ENCODE measurements at regions not wholly inside any gene's neighbourhood (a gene's known extent, or its start where the extent isn't known, plus 50 kb on each side); places are given as distances from the start of the nearest gene placed in this dataset.

- TF ChIP-seq IRF3 (IDR thresholded peaks at IDR 0.05; ENCODE audit: low read depth, low read length): no peak
- TF ChIP-seq TAF1 (IDR thresholded peaks at IDR 0.05; ENCODE audit: borderline replicate concordance, low read depth, low read length): no peak
Observed at GRCh38 chr6:169881976-169882375, 130.6 kb downstream of the ERMARD start (continued).

GRCh38 chr6:169881398-169881797, 130.0 kb downstream of the ERMARD start:
- POLR2A ChIA-PET: no interaction called here

More at GRCh38 chr6:169881398-169881797, 130.0 kb downstream of the ERMARD start:
- H3K9ac ChIP-seq: no peak overlapping the region
- H3K4me2 ChIP-seq: no peak overlapping the region
- H3K27ac ChIP-seq (ENCODE audit: low read depth in 2 of 2, low read length in 1 of 2): no peak overlapping the region
- H4K20me1 ChIP-seq (ENCODE audit: insufficient read depth): no peaks in the 10 kb centered on the region
- H3K4me3 ChIP-seq (ENCODE audit: low read depth in 2 of 2, low read length in 1 of 2): no peak overlapping the region
- no peaks in the 10 kb centered on the region for H3F3A ChIP-seq (replicated peaks; ENCODE audit: insufficient read depth)
- no peaks in the 10 kb centered on the region for H3K4me1 ChIP-seq (ENCODE audit: control insufficient read depth in 1 of 2, insufficient read depth in 2 of 2, low read depth in 1 of 2, low read length in 1 of 2)
- 58% methylated on average over 10 of the region's 10 CpGs for WGBS (ENCODE audit: low lambda C conversion rate)
- TF ChIP-seq CHD2 (IDR thresholded peaks at IDR 0.05; ENCODE audit: low read length, partially characterized antibody): no peak
- TF ChIP-seq CTCF (IDR thresholded peaks at IDR 0.05): no peak
- no peak for TF ChIP-seq POLR2AphosphoS5 (IDR thresholded peaks at IDR 0.05; ENCODE audit: low read depth, low read length)
- TF ChIP-seq MEF2A (IDR thresholded peaks at IDR 0.05; ENCODE audit: borderline replicate concordance, low read depth): no peak
- no peak for TF ChIP-seq GABPA (IDR thresholded peaks at IDR 0.05; ENCODE audit: low read depth)
- TF ChIP-seq SMC3 (IDR thresholded peaks at IDR 0.05; ENCODE audit: low read depth, low read length): no peak
- TF ChIP-seq FOXM1 (IDR thresholded peaks at IDR 0.05; ENCODE audit: low read depth): no peak
- TF ChIP-seq RFX5 (IDR thresholded peaks at IDR 0.05; ENCODE audit: low read length): no peak
- no peak for TF ChIP-seq EP300 (IDR thresholded peaks at IDR 0.05; ENCODE audit: borderline replicate concordance in 1 of 2, low read depth in 1 of 2, low read length in 1 of 2)
- no peak for TF ChIP-seq USF2 (IDR thresholded peaks at IDR 0.05; ENCODE audit: borderline replicate concordance, low read depth, low read length)
- TF ChIP-seq MAX (IDR thresholded peaks at IDR 0.05; ENCODE audit: low read depth): no peak
- no peak for TF ChIP-seq YY1 (IDR thresholded peaks at IDR 0.05; ENCODE audit: low read depth)
- no peak for TF ChIP-seq ELF1 (IDR thresholded peaks at IDR 0.05)
- TF ChIP-seq REST (IDR thresholded peaks at IDR 0.05; ENCODE audit: low read depth, low read length): no peak
- H3K79me2 ChIP-seq (ENCODE audit: insufficient read depth): no peaks in the 10 kb centered on the region
- DNase-seq: peak; percentile 0
- no peak overlapping the region for H2AFZ ChIP-seq (ENCODE audit: low read depth)
- CTCF ChIA-PET: interaction anchor here (0.8 to 1.4 kb wide), 2 partner anchors 9 to 50 kb away, joined by 4 to 6 read pairs; no protein-coding TSS in a partner anchor
- no peaks in the 10 kb centered on the region for H3K36me3 ChIP-seq (replicated peaks in 1 of 2; ENCODE audit: control insufficient read depth in 1 of 2, insufficient read depth in 2 of 2, low read length in 1 of 2)
- no peaks in the 10 kb centered on the region for H3K9me2 ChIP-seq
- no peaks in the 10 kb centered on the region for H3K27me3 ChIP-seq (ENCODE audit: insufficient read depth)
- H3K9me3 ChIP-seq: no peaks in the 10 kb centered on the region

All from SK-N-SH (cell line).